Skeletal muscle satellite cell (primary cell): ENCODE measurements at regions not wholly inside any gene's neighbourhood (a gene's known extent, or its start where the extent isn't known, plus 50 kb on each side); places are given as distances from the start of the nearest gene placed in this dataset.

Experiments used
- H3K27me3 ChIP-seq: 2 replicates; pipeline ENCODE4 v1.7.0; 2013; ENCODE audit warnings: low read length; ENCODE audit not compliant: control insufficient read depth, insufficient read depth
- H3K36me3 ChIP-seq: 2 replicates; pipeline ENCODE4 v1.7.0; 2013; ENCODE audit warnings: mild to moderate bottlenecking, control low read depth, low read length; ENCODE audit not compliant: insufficient read depth
- H3K4me1 ChIP-seq: 2 replicates; pipeline ENCODE4 v1.7.0; 2013; ENCODE audit warnings: low read length; ENCODE audit not compliant: control insufficient read depth, insufficient read depth
- H3K4me2 ChIP-seq: 2 replicates; pipeline ENCODE4 v1.7.0; 2013; ENCODE audit warnings: mild to moderate bottlenecking, low read length
- H3K4me3 ChIP-seq: 2 replicates; pipeline ENCODE4 v1.7.0; 2013; ENCODE audit warnings: low read length
- H3K9ac ChIP-seq: 2 replicates; pipeline ENCODE4 v1.7.0; 2013; ENCODE audit warnings: mild to moderate bottlenecking, low read depth, low read length, moderate library complexity
- H3K9me3 ChIP-seq: replicated peaks from 2 replicates; pipeline ENCODE4 v1.7.0; 2013; ENCODE audit warnings: mild to moderate bottlenecking, control low read depth, low read length

DNA sequence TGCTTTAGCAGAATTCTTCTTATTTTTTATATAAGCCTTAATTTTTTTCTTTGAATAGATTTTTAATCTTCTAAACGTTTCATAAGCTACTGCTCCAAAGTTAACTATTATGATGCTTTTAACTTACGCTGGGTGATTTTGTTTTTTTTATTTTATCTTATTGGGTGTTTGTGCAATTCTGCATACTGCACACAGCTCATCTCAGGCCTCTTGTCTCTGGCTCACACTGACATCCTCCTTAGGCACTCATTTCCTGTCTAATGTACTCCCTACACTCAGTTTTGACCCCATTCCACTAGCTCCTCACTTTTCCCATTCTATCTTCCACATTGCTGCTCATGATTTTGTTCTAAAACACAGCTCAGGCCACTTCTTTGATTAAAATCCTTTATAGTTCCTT is 111.9 kb upstream of the MAP9 start:
- Histone ChIP-seq H3K4me1 (no peaks in the 10 kb centered on the region), H3K4me3 (no peak overlapping the region), H3K9ac (no peak overlapping the region), H3K36me3 (no peaks in the 10 kb centered on the region), H3K9me3 (no peaks in the 10 kb centered on the region), H3K4me2 (no peak overlapping the region), H3K27me3 (peaks cover 4% of the 10 kb centered on the region)

DNA sequence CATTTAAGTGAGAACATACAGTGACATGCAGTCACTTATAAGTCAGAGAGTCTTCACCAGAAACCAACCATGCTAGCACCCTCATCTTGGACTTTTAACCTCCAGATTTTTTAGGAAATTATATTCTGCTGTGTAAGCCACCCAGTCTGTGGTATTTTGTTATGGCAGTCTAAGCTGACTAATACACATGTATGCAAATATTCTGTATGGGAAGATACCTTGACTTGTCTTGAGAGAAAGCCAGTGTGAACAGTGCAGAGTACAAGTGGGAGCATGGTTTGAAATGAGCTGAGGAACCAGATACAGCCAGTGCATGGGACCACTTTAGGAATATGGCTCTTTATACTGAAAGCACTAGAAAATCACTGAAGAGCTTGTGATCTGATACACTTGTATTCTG is 110.4 kb upstream of the MAP9 start:
- no peaks in the 10 kb centered on the region for H3K4me1 ChIP-seq
- no peaks in the 10 kb centered on the region for H3K36me3 ChIP-seq
- no peaks in the 10 kb centered on the region for H3K9me3 ChIP-seq
- H3K4me3 ChIP-seq = no peak overlapping the region
- H3K27me3 ChIP-seq = peaks cover 9% of the 10 kb centered on the region
- no peak overlapping the region for H3K4me2 ChIP-seq
- H3K9ac ChIP-seq = no peak overlapping the region

DNA sequence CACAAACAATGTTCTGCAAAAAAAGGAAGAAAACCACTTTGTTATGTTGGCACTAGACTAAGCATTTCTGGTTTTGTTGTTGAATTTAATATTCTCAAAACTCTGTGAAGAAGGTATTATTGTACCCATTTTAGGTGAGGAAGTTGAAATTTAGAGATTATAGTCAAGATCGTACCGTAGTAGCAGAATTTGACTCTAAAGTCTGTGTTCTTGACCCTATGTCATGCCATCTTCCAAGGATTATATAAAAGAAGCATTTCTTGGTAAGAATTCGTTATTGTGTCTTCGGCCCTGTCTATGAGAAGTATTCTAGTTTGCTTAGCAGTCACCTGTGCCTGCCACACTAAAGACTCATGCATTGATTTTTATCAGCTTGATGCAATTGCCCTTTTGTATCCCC is 104.4 kb upstream of the MAP9 start:
- H3K4me1 ChIP-seq = no peaks in the 10 kb centered on the region
- H3K27me3 ChIP-seq = peaks cover 6% of the 10 kb centered on the region
- H3K4me3 ChIP-seq = no peak overlapping the region
- no peak overlapping the region for H3K4me2 ChIP-seq
- H3K9me3 ChIP-seq = no peaks in the 10 kb centered on the region
- H3K36me3 ChIP-seq = no peaks in the 10 kb centered on the region
- H3K9ac ChIP-seq = no peak overlapping the region

DNA sequence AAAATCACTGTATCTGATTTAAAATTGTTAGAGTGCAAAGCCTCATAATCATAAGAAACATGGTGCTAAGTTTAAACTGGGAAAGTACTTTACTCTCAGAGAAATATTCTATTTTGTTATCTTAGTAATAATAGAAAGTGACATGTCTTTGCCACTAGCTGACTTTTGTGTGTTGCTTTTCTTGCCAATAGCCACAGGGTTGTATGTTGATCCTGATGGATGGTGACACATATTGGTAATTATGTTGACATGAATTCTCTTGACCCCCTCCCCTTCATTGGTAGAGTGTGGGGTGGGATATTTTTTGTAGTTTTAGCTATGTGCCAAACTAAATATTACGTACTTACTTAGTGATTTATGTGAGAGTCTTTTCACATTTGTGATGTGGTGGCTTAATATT is 103.1 kb upstream of the MAP9 start:
- no peak overlapping the region for H3K9ac ChIP-seq

DNA sequence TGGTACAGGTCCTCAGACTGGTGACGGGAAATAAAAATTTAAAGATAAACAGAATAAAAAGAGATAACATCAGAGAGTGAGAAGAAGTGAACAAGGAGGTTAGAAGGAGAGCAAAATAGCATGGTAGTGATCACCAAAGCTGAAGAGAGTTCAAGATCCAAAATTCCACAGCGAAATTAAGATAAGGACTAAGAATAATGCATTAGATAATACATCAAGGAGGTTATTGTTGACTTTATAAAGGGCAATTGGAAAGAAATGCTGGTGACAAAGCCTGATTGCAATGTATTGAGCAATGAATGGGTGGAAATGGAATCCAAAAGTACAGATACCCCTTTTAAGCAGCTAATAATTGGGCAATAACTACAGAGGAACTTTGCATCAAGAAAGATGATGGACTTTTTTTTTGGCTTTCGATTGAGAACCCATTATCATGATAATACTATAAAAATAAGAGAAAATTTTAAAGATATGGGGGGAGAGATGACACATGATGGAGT is 101.6 kb upstream of the MAP9 start:
- H3K4me1 ChIP-seq = no peaks in the 10 kb centered on the region
- H3K9me3 ChIP-seq = no peaks in the 10 kb centered on the region
- no peaks in the 10 kb centered on the region for H3K36me3 ChIP-seq
- H3K4me3 ChIP-seq = no peak overlapping the region
- H3K27me3 ChIP-seq = peaks cover 2% of the 10 kb centered on the region
- H3K4me2 ChIP-seq = no peak overlapping the region
- H3K9ac ChIP-seq = no peak overlapping the region

More for the DNA sequence above, 103.1 kb upstream of the MAP9 start:
- Histone ChIP-seq H3K4me2 (no peak overlapping the region), H3K4me3 (no peak overlapping the region), H3K9me3 (no peaks in the 10 kb centered on the region), H3K4me1 (no peaks in the 10 kb centered on the region), H3K27me3 (peaks cover 6% of the 10 kb centered on the region), H3K36me3 (no peaks in the 10 kb centered on the region)

DNA sequence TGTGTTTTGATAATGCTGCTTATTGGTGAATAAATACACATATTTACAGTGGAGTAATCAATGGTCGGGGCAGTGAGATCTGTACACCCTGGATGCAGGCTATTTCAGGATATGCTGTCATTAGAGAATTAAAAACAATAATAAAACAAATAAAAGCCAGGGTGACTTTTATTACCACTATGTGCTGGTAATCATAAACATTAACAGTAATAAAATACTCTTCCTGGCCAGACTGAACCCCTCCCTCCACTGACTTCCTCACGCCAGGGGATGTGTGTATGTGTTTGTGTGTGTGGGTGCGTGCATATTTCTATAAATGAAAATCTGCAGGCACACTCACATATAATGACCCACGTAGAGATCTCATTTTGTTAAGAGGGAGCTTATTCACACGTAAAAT is 98.0 kb upstream of the MAP9 start:
- Histone ChIP-seq H3K36me3 (no peaks in the 10 kb centered on the region), H3K4me1 (no peaks in the 10 kb centered on the region), H3K4me3 (no peak overlapping the region), H3K9me3 (no peaks in the 10 kb centered on the region), H3K27me3 (no peaks in the 10 kb centered on the region), H3K9ac (no peak overlapping the region), H3K4me2 (no peak overlapping the region)

DNA sequence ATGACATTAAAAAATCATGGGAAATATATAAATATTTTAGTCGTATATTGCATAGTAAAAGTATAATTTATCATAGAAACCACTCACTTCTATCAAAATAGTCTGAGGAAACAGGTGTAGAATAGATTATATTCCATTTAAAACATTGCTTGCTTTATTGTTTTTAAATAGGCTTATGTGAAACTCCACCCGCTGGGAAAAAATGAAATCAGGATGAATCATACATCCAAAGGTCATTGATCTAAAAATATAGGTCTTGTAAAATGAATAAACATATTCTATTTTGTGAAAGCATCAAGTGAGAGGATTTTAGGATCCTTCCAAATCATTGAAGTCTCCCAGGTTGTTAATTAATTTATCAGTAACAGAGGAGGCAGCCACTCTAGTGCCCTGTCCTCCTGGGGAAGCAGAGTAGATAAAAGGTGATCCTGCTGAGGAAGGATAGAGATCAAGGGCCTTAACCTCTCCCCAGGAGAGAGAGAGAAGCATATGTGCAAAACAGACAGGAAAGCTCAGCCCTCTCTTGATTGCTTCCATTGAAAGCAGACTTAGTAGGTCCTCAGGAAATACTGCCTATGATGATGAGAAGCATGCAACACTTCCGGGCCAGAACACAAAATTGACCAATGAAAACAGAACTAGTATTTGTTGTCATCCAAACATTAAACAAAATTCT is 96.8 kb upstream of the MAP9 start:
- no peak overlapping the region for H3K4me2 ChIP-seq
- no peak overlapping the region for H3K9ac ChIP-seq
- no peak overlapping the region for H3K4me3 ChIP-seq
- H3K36me3 ChIP-seq = no peaks in the 10 kb centered on the region
- no peaks in the 10 kb centered on the region for H3K9me3 ChIP-seq
- no peaks in the 10 kb centered on the region for H3K4me1 ChIP-seq
- no peaks in the 10 kb centered on the region for H3K27me3 ChIP-seq

DNA sequence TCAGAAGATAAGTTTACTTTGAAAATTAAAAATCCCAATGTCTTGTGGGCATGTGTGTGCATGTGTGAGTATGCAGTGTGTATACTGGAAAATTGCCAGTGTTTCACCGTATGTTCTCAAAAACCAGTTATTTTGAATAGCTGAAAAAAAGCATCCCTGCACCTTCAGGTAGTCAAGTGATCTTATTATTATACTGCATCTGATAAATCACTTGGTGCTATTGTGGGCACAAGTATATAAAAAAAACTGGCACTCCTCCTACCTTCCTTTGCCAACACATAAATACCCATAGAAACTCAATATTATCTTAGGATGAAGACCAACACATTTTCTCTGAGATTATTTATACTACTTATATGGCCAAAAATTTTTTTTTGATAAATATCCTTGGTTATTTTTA is 91.5 kb upstream of the MAP9 start:
- Histone ChIP-seq H3K9me3 (no peaks in the 10 kb centered on the region), H3K36me3 (no peaks in the 10 kb centered on the region), H3K9ac (no peak overlapping the region), H3K4me2 (no peak overlapping the region), H3K4me1 (no peaks in the 10 kb centered on the region), H3K27me3 (no peaks in the 10 kb centered on the region), H3K4me3 (no peak overlapping the region)

DNA sequence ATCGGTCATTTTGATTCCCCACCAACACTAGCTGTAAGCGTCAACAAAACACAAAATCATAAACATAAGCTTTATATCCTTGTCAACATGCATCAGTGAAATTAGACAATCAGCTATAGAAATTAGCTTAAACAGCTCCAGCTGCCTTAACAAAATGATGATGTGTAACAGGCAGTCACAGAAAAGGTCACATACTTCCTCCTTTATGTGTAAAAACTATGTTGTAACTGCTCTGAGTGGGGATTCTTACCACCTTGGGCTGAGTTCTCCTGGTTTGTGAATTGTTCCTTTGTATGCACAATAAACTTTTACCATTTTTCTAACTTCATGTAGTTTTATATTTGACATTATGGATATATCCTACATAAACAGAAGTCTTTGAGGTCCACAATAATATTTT is 73.9 kb upstream of the MAP9 start:
- Histone ChIP-seq H3K4me3 (no peak overlapping the region), H3K9ac (no peak overlapping the region), H3K9me3 (no peaks in the 10 kb centered on the region), H3K4me2 (no peak overlapping the region), H3K27me3 (no peaks in the 10 kb centered on the region), H3K4me1 (no peaks in the 10 kb centered on the region), H3K36me3 (no peaks in the 10 kb centered on the region)

DNA sequence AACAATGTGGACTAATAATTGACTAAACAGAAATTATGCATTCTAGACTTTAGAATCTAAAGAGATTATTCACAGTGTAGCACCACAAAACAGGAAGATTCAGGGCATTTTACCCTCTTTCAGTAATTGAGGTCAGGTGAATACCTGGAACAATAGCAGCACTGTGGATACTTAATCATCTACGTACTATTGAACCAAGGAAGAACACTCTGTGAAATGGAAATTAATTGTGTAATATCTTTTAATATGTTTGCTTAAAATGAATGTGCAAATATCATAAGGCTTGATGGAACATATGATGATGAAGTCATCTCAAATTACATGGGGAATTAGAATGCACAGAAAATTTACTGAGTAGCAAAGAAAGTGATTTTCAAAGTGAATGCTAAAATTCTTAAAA is 68.5 kb upstream of the MAP9 start:
- H3K9me3 ChIP-seq = no peaks in the 10 kb centered on the region
- no peaks in the 10 kb centered on the region for H3K4me1 ChIP-seq
- H3K4me3 ChIP-seq = no peak overlapping the region
- H3K27me3 ChIP-seq = peaks cover 6% of the 10 kb centered on the region
- no peak overlapping the region for H3K9ac ChIP-seq
- H3K4me2 ChIP-seq = no peak overlapping the region
- no peaks in the 10 kb centered on the region for H3K36me3 ChIP-seq

DNA sequence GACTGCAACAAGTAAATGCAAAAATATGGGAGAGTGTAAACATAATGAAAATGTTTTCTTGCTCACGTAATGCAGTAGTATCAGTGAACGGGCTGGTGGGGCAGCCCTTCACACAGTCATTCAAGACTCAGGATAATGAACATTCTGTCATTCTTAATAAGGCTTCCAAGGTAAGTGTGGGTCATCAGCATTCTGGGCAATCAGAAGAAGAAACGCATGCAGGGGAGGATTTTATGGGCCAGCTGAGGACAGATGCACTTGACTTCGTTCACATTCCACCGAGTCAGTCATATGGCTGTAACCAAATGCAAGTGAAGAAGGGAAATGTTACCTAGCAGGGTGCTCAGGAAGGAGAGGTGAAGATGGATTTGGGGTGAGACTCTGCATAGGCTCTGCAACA is 68.0 kb upstream of the MAP9 start:
- no peaks in the 10 kb centered on the region for H3K36me3 ChIP-seq
- H3K4me1 ChIP-seq = no peaks in the 10 kb centered on the region
- H3K4me2 ChIP-seq = no peak overlapping the region
- no peak overlapping the region for H3K4me3 ChIP-seq
- no peaks in the 10 kb centered on the region for H3K9me3 ChIP-seq
- peaks cover 6% of the 10 kb centered on the region for H3K27me3 ChIP-seq
- H3K9ac ChIP-seq = no peak overlapping the region

DNA sequence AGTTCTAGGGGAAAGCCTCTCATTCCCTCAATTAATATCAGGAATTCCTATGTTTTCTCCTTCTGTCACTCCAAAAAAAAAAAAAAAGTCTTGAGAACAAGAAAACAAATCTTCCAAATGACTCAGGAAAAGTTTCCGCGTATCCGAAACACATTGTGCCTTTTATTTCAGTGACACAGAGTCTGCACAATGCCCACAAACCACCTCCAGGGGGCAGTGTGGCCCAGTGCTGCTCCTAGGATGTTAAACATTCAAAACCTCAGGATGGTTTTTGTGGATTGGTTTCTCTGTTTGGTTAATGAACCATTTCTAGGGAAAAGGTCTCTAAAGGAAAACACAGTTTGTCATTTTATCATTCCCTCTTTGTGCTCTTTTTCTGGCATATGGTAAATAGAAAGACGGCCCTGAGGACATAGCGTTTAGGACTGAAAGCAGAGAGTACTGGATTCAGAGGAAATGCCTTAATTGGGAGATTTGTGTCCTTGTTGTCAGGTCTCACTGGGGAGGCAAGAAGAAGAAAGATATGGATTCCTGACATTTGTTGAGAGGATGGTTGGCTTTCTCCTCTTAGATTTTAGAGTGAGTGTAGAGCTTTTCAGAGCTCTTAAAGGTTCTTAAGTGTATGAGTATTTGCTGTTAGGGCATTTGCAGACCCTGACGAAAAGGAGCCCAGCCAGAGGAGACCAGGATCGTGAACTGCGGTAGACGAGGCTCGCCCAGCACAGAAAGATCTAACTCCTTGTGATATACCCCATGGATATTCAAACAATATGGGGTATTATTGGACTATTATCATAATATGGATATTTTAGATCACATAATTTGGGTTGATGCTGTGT is 65.7 kb upstream of the MAP9 start:
- peak overlapping the region; percentile 41 for H3K9ac ChIP-seq
- peak overlapping the region; percentile 14 for H3K4me3 ChIP-seq
- H3K9me3 ChIP-seq = no peaks in the 10 kb centered on the region
- H3K4me1 ChIP-seq = no peaks in the 10 kb centered on the region
- H3K4me2 ChIP-seq = peak overlapping the region; percentile 71
- H3K27me3 ChIP-seq = peaks cover 6% of the 10 kb centered on the region
- no peaks in the 10 kb centered on the region for H3K36me3 ChIP-seq
